ENCODE measurements at regions not wholly inside any gene's neighbourhood (a gene's known extent, or its start where the extent isn't known, plus 50 kb on each side); places are given as distances from the start of the nearest gene placed in this dataset. TPM values are rescaled to one million over a fixed set of nuclear protein-coding genes. Genes with fewer than 3 reads are reported as not detected.

- no peak for DNase-seq
Observed at GRCh38 chr12:66044731-66045130, 85.8 kb downstream of the LLPH start.

- DNase-seq = no peak
Observed at GRCh38 chr12:66043035-66043434, 87.5 kb downstream of the LLPH start.

- DNase-seq = no peak
Observed at GRCh38 chr12:66041651-66042363, 88.7 kb downstream of the LLPH start.

- peak; percentile 12 for DNase-seq
Observed at GRCh38 chr12:66036317-66036716, 94.2 kb downstream of the LLPH start.

DNA sequence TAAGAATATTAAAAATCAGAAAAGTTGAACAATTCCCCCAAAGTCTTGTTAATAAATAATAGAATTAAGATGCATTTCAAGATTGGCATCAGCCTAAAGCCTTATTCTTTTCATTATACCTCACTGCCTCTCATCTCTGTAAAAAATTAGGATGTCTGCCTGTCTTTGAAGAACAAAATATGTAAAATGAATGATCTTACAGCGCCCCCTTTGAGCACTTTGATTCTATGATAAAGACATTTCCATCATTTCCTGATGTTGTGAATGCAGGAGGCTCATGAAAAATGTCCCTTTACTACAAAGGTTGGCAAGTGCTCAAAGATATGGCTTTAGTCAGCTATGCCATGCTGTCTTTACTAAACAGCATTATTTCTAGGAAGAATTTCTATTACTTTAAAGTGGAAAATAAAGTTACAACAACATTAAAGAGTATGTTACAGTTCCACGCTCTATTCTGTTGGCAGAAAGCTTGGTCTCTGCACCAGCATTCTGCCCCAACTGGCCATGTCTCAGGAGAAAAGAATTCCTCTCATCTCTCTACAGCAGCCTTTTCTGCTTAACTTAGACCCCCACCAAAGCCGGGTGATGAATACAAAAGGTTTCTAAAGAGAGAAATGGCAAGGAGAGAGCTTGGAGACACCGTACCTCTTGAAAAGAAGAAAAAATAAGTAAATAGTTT is 95.1 kb downstream of the LLPH start:
- DNase-seq = peak; percentile 16

DNA sequence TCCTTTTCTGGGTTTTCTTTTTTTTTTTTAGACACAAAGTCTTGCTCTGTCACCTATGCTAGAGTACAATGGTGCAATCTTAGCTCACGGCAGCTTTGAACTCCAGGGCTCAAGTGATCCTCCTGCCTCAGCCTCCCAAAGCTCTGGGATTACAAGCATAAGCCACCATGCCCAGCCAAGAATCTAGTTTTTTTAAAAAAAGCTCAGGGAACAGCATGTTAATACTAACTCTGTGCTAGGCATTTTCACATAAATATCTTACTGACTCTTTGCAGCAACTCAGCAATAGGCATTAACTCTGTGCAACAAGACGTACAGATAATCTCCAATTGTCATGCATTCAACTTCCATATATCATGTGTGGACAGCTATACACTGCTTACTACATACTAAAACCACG is 97.4 kb downstream of the LLPH start:
- DNase-seq = peak; percentile 64

- peak; percentile 25 for DNase-seq
Observed at GRCh38 chr12:66032739-66033138, 97.8 kb downstream of the LLPH start.

- no peak for DNase-seq
Observed at GRCh38 chr12:66030217-66030781, 100.3 kb downstream of the LLPH start.

GRCh38 chr12:66028390-66028789 is 102.2 kb downstream of the LLPH start:
- DNase-seq = no peak

- DNase-seq = no peak
Observed at GRCh38 chr12:66025477-66025876, 105.1 kb downstream of the LLPH start.

DNA sequence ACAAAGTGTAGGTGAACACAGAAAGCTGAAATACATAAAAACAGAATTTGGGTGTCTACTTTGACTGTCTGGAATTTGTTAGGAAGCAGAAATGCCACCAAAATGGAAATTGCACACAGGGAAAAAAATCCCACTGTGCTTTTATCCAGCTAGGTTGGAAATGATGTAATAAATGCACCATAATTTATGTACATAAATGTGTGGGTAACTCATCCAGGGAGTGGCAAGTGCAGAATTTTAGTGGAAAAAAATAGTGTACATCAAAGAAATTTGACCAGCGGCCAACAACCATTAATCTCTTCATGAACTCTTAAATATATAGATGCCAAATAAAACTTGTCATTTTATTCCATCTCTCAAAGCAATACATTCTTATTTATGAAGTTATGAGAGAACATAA is 105.6 kb downstream of the LLPH start:
- DNase-seq = no peak

- no peak for DNase-seq
Observed at GRCh38 chr12:66020481-66020880, 110.1 kb downstream of the LLPH start.

DNA sequence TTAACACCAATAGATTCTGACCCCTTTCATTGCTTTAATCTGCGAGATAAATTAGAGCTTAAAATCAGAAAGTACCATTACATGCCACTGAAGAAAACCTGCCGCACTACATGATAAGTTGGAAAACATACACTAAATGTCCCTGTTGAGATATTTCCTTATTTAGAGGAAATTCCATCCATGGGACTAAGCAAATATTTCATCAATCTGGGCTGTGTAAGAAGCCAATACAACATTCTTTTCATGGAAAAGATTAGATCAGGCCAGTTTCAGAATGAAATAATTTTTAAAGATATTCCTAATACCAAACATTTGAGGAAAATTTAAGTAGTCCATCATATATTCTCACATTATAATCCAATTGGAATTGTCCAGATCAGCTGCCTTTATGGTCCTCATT is 112.8 kb downstream of the LLPH start:
- DNase-seq = peak; percentile 14

Small RNAs in the stretch of these regions (small RNA-seq; reads per million reads assigned to genes)
- gene MIR6074 (ENCODE audit: low replicate concordance) (not detected), gene RNA5SP362 (ENCODE audit: low replicate concordance) (not detected)
